ENCODE measurements at regions not wholly inside any gene's neighbourhood (a gene's known extent, or its start where the extent isn't known, plus 50 kb on each side); places are given as distances from the start of the nearest gene placed in this dataset.

GRCh38 chr3:20811006-20811405, 625.0 kb upstream of the SGO1 start:
- Mint-ChIP-seq H3K9me3 (peaks cover 13 to 29% (median 27%) of the 10 kb centered on the region in 5 donors), H3K4me3 (no peak overlapping the region), H3K27ac (no peak overlapping the region), H3K27me3 (no peaks in the 10 kb centered on the region), H3K4me1 (no peaks in the 10 kb centered on the region), H3K36me3 (peaks cover 0 to 2% (median 0%) of the 10 kb centered on the region in 3 donors)
- H3K9me3 ChIP-seq (ENCODE audit: low read length), result no peaks in the 10 kb centered on the region
- H3K27me3 ChIP-seq (ENCODE audit: insufficient read depth, low read length, poor library complexity, severe bottlenecking), result no peaks in the 10 kb centered on the region
- H3K36me3 ChIP-seq (ENCODE audit: insufficient read depth, low read length), result no peaks in the 10 kb centered on the region
- H3K4me3 ChIP-seq (ENCODE audit: low read length), result no peak overlapping the region
- no peak overlapping the region for H3K27ac ChIP-seq (ENCODE audit: low read depth, low read length)
- CTCF ChIA-PET, result no interaction called here
- H3K4me1 ChIP-seq (ENCODE audit: insufficient read depth, low read length), result no peaks in the 10 kb centered on the region
- POLR2A ChIA-PET, result no interaction called here
- no peak for DNase-seq

- DNase-seq, result no peak
- no peak overlapping the region for H3K4me3 Mint-ChIP-seq
- Histone ChIP-seq H3K36me3 (ENCODE audit: insufficient read depth, low read length) (no peaks in the 10 kb centered on the region), H3K4me1 (ENCODE audit: insufficient read depth, low read length) (no peaks in the 10 kb centered on the region), H3K9me3 (ENCODE audit: low read length) (no peaks in the 10 kb centered on the region), H3K27me3 (ENCODE audit: insufficient read depth, low read length, poor library complexity, severe bottlenecking) (no peaks in the 10 kb centered on the region), H3K27ac (ENCODE audit: low read depth, low read length) (no peak overlapping the region), H3K4me3 (ENCODE audit: low read length) (no peak overlapping the region)
- H3K27me3 Mint-ChIP-seq, result no peaks in the 10 kb centered on the region
- ChIA-PET CTCF (no interaction called here), POLR2A (no interaction called here)
- H3K27ac Mint-ChIP-seq, result no peak overlapping the region
- peaks cover 0 to 2% (median 0%) of the 10 kb centered on the region in 3 donors for H3K36me3 Mint-ChIP-seq
- no peaks in the 10 kb centered on the region for H3K4me1 Mint-ChIP-seq
- H3K9me3 Mint-ChIP-seq, result peaks cover 13 to 29% (median 23%) of the 10 kb centered on the region in 5 donors
Measured at GRCh38 chr3:20810555-20810954, 624.5 kb upstream of the SGO1 start.

GRCh38 chr3:20809356-20809755, 623.4 kb upstream of the SGO1 start:
- no peak overlapping the region for H3K27ac Mint-ChIP-seq
- DNase-seq, result no peak
- no peaks in the 10 kb centered on the region for H3K9me3 ChIP-seq (ENCODE audit: low read length)
- H3K36me3 Mint-ChIP-seq, result peaks cover 0 to 2% (median 0%) of the 10 kb centered on the region in 3 donors
- H3K4me3 ChIP-seq (ENCODE audit: low read length), result no peak overlapping the region
- H3K27ac ChIP-seq (ENCODE audit: low read depth, low read length), result no peak overlapping the region
- H3K9me3 Mint-ChIP-seq, result peaks cover 13 to 24% (median 18%) of the 10 kb centered on the region in 5 donors
- CTCF ChIA-PET, result no interaction called here
- no peaks in the 10 kb centered on the region for H3K27me3 Mint-ChIP-seq
- no peaks in the 10 kb centered on the region for H3K36me3 ChIP-seq (ENCODE audit: insufficient read depth, low read length)
- no peak overlapping the region for H3K4me3 Mint-ChIP-seq
- H3K4me1 Mint-ChIP-seq, result no peaks in the 10 kb centered on the region
- no peaks in the 10 kb centered on the region for H3K27me3 ChIP-seq (ENCODE audit: insufficient read depth, low read length, poor library complexity, severe bottlenecking)
- POLR2A ChIA-PET, result no interaction called here
- H3K4me1 ChIP-seq (ENCODE audit: insufficient read depth, low read length), result no peaks in the 10 kb centered on the region

- Mint-ChIP-seq H3K27me3 (no peaks in the 10 kb centered on the region), H3K9me3 (peaks cover 14 to 28% (median 20%) of the 10 kb centered on the region in 5 donors), H3K4me1 (no peaks in the 10 kb centered on the region), H3K27ac (no peak overlapping the region), H3K36me3 (peaks cover 0 to 2% (median 0%) of the 10 kb centered on the region in 3 donors), H3K4me3 (no peak overlapping the region)
- Histone ChIP-seq H3K36me3 (ENCODE audit: insufficient read depth, low read length) (no peaks in the 10 kb centered on the region), H3K27me3 (ENCODE audit: insufficient read depth, low read length, poor library complexity, severe bottlenecking) (no peaks in the 10 kb centered on the region), H3K4me1 (ENCODE audit: insufficient read depth, low read length) (no peaks in the 10 kb centered on the region), H3K9me3 (ENCODE audit: low read length) (no peaks in the 10 kb centered on the region), H3K27ac (ENCODE audit: low read depth, low read length) (no peak overlapping the region), H3K4me3 (ENCODE audit: low read length) (no peak overlapping the region)
- ChIA-PET POLR2A (no interaction called here), CTCF (no interaction called here)
- DNase-seq, result no peak
Measured at GRCh38 chr3:20808864-20809263, 622.9 kb upstream of the SGO1 start.

GRCh38 chr3:20798666-20799065, 612.7 kb upstream of the SGO1 start:
- H3K9me3 ChIP-seq (ENCODE audit: low read length), result no peaks in the 10 kb centered on the region
- DNase-seq, result no peak
- no peaks in the 10 kb centered on the region for H3K27me3 ChIP-seq (ENCODE audit: insufficient read depth, low read length, poor library complexity, severe bottlenecking)
- ChIA-PET POLR2A (no interaction called here), CTCF (interaction anchor here (0.6 kb wide), 1 partner anchor 725 kb away, joined by 3 read pairs; no protein-coding TSS in a partner anchor)
- Mint-ChIP-seq H3K27ac (peak overlapping the region in 1 of 8 donors; percentile 36), H3K27me3 (peaks cover 0 to 2% of the 10 kb centered on the region in 2 donors), H3K4me1 (no peaks in the 10 kb centered on the region), H3K4me3 (no peak overlapping the region), H3K9me3 (peaks cover 8 to 42% (median 16%) of the 10 kb centered on the region in 5 donors), H3K36me3 (no peaks in the 10 kb centered on the region)
- no peaks in the 10 kb centered on the region for H3K36me3 ChIP-seq (ENCODE audit: insufficient read depth, low read length)
- H3K4me3 ChIP-seq (ENCODE audit: low read length), result no peak overlapping the region
- no peak overlapping the region for H3K27ac ChIP-seq (ENCODE audit: low read depth, low read length)
- no peaks in the 10 kb centered on the region for H3K4me1 ChIP-seq (ENCODE audit: insufficient read depth, low read length)

GRCh38 chr3:20787005-20787404, 601.0 kb upstream of the SGO1 start:
- POLR2A ChIA-PET, result no interaction called here
- CTCF ChIA-PET, result no interaction called here

GRCh38 chr3:20776692-20777091, 590.7 kb upstream of the SGO1 start:
- no peak overlapping the region for H3K27ac Mint-ChIP-seq
- Histone ChIP-seq H3K4me1 (ENCODE audit: insufficient read depth, low read length) (no peaks in the 10 kb centered on the region), H3K27me3 (ENCODE audit: insufficient read depth, low read length, poor library complexity, severe bottlenecking) (no peaks in the 10 kb centered on the region), H3K9me3 (ENCODE audit: low read length) (no peaks in the 10 kb centered on the region), H3K4me3 (ENCODE audit: low read length) (no peak overlapping the region), H3K36me3 (ENCODE audit: insufficient read depth, low read length) (no peaks in the 10 kb centered on the region), H3K27ac (ENCODE audit: low read depth, low read length) (no peak overlapping the region)
- H3K9me3 Mint-ChIP-seq, result peaks cover 16 to 43% (median 38%) of the 10 kb centered on the region in 5 donors
- ChIA-PET CTCF (no interaction called here), POLR2A (no interaction called here)
- DNase-seq, result no peak
- peaks cover 0 to 1% of the 10 kb centered on the region in 2 donors for H3K27me3 Mint-ChIP-seq
- H3K36me3 Mint-ChIP-seq, result no peaks in the 10 kb centered on the region
- no peaks in the 10 kb centered on the region for H3K4me1 Mint-ChIP-seq
- no peak overlapping the region for H3K4me3 Mint-ChIP-seq

More at GRCh38 chr3:20787005-20787404, 601.0 kb upstream of the SGO1 start:
- Mint-ChIP-seq H3K4me1 (no peaks in the 10 kb centered on the region), H3K36me3 (peaks cover 0 to 4% (median 0%) of the 10 kb centered on the region in 3 donors), H3K27ac (no peak overlapping the region), H3K27me3 (no peaks in the 10 kb centered on the region), H3K4me3 (no peak overlapping the region), H3K9me3 (peaks cover 34 to 58% (median 46%) of the 10 kb centered on the region in 5 donors)
- H3K36me3 ChIP-seq (ENCODE audit: insufficient read depth, low read length), result no peaks in the 10 kb centered on the region
- no peaks in the 10 kb centered on the region for H3K4me1 ChIP-seq (ENCODE audit: insufficient read depth, low read length)
- H3K27ac ChIP-seq (ENCODE audit: low read depth, low read length), result no peak overlapping the region
- no peak overlapping the region for H3K4me3 ChIP-seq (ENCODE audit: low read length)
- DNase-seq, result no peak
- H3K9me3 ChIP-seq (ENCODE audit: low read length), result peaks cover 5% of the 10 kb centered on the region
- H3K27me3 ChIP-seq (ENCODE audit: insufficient read depth, low read length, poor library complexity, severe bottlenecking), result no peaks in the 10 kb centered on the region

GRCh38 chr3:20776286-20776685, 590.3 kb upstream of the SGO1 start:
- Histone ChIP-seq H3K4me3 (ENCODE audit: low read length) (no peak overlapping the region), H3K4me1 (ENCODE audit: insufficient read depth, low read length) (no peaks in the 10 kb centered on the region), H3K36me3 (ENCODE audit: insufficient read depth, low read length) (no peaks in the 10 kb centered on the region), H3K27ac (ENCODE audit: low read depth, low read length) (no peak overlapping the region), H3K9me3 (ENCODE audit: low read length) (no peaks in the 10 kb centered on the region), H3K27me3 (ENCODE audit: insufficient read depth, low read length, poor library complexity, severe bottlenecking) (no peaks in the 10 kb centered on the region)
- POLR2A ChIA-PET, result no interaction called here
- Mint-ChIP-seq H3K4me3 (no peak overlapping the region), H3K9me3 (peaks cover 13 to 42% (median 34%) of the 10 kb centered on the region in 5 donors), H3K36me3 (no peaks in the 10 kb centered on the region), H3K27me3 (peaks cover 0 to 1% of the 10 kb centered on the region in 2 donors), H3K27ac (no peak overlapping the region), H3K4me1 (no peaks in the 10 kb centered on the region)
- no peak for DNase-seq
- CTCF ChIA-PET, result no interaction called here
